ENCODE measurements at regions not wholly inside any gene's neighbourhood (a gene's known extent, or its start where the extent isn't known, plus 50 kb on each side); places are given as distances from the start of the nearest gene placed in this dataset.
"Not testable (repeated sequence)": the region's sequence is repeated elsewhere in the genome, so short reads cannot be mapped to it uniquely, and the experiment has no call there.

DNA sequence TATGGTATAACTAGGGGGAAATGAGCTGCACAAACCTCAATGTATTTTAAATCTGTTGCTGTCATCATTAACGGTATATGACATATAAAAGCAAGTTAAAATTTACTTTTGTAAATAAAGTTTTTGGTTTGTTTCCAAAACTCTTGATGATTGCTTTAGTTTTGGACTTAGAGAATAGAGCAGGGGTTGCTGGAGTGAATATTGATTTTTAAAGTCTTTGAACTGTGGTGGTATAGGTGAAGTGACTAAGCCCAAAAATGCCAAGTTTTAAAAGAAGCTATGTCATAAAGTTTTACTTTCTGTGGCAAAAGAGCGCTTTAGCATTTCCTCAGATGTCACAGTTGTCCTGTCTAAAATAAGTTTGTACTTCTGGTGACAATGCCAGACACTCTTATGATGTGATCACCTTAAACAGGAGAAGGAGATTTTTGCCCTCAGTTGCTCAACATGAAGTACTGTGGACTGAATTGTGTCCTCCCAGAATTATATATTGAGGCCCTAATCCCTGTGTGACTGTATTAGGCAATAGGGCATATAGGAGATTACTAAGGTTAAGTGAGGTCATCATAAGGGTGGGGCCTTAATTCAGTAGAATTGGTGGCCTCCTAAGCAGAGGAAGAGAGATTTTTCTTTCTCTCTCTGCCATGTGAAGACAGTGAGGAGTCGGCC lies 175.2 kb upstream of the PLGLB1 start:
- DNase-seq (ENCODE audit: low read depth in 2 of 2, low spot score in 1 of 2), result not testable (repeated sequence)

DNA sequence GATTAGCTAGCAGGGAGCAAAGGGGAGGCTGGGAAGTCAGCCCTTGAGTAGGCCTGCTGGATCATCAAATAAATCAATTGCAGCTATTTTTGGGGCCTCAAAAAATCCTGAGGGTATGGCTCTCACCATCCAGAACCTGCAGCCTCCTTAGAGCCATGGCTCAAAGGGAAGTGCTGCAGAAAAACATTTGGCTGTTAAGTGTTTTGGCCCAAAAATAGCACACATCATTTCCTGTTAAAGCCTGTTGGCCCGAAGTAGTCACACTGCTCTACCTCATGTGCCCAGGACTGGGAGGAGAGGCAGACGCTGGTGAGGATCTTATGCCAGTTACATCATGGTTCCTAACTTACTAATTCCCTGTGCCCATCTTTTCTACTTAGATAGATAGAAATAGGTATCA lies 176.8 kb upstream of the PLGLB1 start:
- DNase-seq (ENCODE audit: low read depth in 2 of 2, low spot score in 1 of 2), result not testable (repeated sequence)

DNA sequence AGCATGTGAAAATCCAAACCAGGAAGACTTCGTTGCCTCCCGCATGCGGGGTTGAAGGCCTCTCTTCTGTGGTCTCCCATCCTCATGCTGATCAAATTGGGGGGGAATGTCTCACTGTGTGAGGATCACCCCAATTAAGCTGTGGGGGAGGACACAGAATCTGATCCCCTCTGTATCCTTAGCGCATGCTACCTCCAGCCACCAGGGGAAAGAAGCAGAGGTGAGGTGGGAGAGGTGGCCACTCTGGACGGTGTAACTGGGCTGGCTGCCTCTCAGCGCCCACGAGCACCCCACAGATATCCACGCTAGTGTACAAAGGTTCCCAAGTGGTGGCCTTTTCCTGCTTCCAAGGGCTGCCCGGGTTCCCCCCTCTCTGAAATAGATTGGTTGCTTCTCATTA lies 177.6 kb upstream of the PLGLB1 start:
- DNase-seq (ENCODE audit: low read depth in 2 of 2, low spot score in 1 of 2), result not testable (repeated sequence)

DNA sequence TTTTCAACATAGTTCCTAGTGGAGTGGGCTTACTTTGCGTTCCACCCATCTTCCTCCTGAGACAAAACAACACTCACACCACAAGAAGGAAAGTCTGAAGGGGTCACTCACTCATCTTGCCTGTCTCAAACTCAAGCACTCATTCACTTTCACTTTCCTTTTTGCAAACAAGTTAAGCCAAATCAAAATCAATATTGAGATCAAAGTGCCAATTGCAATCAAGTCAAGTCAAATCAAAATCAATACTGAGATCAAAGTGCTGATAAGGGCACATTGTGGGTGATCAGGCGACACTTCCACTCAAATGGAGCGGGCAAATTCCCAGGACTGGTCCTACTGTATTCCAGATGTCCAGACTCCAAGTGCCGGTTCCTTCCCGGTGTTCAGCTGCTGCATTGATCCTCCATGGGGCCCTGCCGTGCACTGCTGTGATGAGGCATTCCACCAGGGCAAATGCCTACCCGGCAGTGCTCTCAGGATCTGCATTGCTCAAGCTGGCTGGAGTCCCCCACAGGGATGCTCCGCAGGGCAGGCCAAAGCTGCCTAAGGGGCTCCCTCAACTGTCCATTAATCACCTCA lies 183.0 kb upstream of the PLGLB1 start:
- not testable (repeated sequence) for DNase-seq (ENCODE audit: low read depth in 2 of 2, low spot score in 1 of 2)

DNA sequence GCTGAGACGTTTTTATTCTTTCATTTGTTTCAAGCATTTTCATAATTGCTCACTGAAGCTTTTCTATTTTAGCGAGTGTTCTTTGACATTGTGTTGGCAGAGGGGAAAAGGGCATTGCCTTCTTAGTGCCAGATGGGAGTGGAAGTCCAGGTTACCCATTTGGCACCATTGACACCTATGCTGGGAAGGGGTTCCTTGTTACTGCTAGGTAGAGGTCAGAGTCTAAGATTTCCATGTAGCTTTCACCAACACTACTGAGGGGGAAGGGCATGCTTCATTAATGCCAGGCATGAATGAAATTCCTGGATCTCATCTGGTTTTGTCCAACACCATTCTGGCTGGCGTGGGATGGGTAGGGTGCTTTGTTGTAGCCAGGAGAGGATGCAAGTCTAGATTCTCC lies 191.3 kb upstream of the PLGLB1 start:
- DNase-seq (ENCODE audit: low read depth in 2 of 2, low spot score in 1 of 2), result not testable (repeated sequence)

DNA sequence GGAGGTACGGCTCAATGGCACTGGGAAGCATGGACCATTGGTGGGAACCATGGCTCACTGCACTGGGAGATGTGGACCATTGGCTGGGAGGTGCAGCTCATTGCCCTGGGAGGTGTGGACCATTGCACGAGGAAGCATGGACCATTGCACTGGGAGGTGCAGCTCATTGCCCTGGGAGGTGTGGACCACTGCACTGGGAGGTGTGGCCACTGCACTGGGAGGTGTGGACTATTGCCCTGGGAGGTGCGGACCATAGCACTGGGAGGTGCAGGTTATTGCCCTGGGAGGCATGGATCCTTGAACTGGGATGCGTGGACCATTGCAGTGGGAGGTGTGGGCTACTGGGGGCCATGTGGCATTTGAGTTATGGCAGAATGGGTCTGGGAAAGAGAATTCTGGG lies 195.4 kb upstream of the PLGLB1 start:
- not testable (repeated sequence) for DNase-seq (ENCODE audit: low read depth in 2 of 2, low spot score in 1 of 2)

DNA sequence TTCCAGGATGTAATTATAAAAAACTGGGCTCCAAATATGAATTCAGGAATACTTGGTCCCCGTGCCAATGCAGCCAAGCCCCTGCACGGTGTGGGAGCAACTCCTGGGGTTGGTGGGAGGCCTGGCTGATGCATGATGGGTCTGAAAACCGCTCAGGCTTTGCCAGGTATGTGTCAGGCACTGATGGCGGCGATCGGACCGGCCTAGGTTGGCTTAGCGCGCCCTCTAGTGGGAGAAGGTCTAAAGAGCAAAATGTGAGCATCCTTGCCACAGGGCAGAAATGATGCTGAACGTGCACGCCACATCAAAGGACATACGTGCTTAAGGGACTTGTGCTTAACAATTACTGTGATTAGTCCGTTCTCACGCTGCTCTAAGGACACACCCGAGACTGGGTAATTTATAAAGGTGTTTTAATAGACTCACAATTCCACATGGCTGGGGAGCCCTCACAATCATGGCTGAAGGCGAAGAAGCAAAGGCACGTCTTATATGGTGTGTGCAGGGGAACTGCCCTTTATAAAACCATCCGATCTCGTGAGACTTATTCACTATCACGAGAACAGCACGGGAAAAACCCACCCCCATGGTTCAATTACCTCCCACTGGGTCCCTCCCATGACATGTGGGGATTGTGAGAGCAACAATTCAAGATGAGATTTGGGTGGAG lies 196.2 kb upstream of the PLGLB1 start:
- DNase-seq (ENCODE audit: low read depth in 2 of 2, low spot score in 1 of 2), result peak in 1 of 2 donors; percentile 64

DNA sequence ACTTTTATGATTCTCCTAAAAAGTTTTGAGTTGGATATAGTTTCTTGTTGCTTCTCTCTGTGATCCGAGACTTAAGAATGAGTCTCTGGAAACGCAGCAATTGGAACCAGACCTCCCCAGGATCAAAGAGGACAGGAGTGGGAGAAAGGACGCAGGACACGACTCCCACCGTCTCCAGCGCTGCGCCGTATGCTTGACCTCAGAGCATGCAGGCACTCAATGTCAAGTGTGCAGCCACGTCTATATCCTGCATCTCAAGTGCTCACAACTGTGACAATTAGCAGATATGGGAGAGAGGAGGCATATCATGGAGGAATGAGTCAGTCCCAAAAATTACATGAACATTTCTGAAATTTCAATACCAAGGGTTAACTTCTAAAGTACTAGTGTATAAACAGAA lies 199.0 kb upstream of the PLGLB1 start:
- DNase-seq (ENCODE audit: low read depth in 2 of 2, low spot score in 1 of 2), result not testable (repeated sequence)

DNA sequence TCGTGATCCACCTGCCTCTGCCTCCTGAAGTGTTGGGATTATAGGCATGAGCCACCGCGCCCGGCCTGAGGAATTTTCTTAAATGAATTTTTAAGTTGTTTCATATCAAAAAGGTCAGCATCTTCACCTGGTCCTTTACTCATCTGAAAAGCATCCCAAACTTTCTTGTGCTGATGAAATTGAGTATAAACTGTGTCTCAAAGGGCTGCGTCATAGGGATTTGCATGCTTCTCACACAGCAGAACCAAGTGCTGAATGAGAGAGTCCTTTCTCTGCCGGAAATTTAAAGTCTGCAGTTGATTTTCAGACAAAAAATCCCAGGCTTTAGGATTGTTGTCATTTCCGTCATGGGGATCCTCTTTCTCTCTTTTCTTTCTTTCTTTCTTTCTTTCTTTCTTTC lies 200.5 kb upstream of the PLGLB1 start:
- DNase-seq (ENCODE audit: low read depth in 2 of 2, low spot score in 1 of 2), result not testable (repeated sequence)

DNA sequence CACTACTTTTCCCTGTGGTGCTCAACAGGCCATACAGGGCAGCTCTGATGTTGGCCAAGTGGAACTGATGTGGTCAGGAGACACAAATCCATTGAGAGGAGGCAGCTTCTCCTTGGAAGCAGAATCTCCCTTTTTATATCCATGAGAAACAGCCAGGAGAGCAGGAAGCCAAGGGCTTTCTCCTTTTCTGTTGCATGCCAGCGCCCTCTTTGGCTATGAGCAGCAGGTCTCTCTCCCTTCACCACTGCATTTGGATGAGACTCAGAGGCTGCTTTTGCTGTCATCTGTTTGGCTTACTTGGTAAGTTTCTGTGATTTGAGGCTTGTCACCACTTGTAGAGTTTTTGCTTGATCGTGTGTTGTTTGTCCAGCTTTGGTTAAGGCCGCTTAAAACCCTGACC lies 202.2 kb upstream of the PLGLB1 start:
- not testable (repeated sequence) for DNase-seq (ENCODE audit: low read depth in 2 of 2, low spot score in 1 of 2)

DNA sequence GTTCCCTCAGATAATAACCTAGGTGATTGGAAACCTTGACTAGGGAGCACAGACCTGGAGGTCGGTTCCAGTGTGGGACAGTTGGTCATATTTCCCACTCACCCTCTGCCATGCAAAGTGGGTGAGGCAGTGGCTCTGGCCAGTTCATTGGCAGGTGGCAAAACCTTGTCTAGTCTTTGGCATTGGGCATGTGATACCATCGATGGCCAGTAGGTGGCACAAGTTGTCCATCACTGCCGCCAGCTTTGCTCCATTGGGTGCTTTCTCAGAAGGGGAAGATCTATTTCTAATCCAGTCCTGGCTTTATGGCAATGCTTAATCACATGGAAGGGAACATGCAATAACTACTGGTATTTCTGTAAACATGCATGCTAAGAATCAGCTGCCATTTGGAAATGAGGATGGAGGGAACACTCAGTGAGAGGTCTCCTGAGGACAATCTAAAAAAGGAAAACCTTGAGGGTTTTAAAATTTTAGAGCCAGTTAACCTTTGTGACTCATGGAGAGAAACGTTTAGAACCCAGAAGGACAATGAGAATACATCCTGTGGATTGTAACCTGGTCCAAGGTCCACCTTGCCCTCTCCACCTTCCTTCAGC lies 207.5 kb upstream of the PLGLB1 start:
- DNase-seq (ENCODE audit: low read depth in 2 of 2, low spot score in 1 of 2), result not testable (repeated sequence)

DNA sequence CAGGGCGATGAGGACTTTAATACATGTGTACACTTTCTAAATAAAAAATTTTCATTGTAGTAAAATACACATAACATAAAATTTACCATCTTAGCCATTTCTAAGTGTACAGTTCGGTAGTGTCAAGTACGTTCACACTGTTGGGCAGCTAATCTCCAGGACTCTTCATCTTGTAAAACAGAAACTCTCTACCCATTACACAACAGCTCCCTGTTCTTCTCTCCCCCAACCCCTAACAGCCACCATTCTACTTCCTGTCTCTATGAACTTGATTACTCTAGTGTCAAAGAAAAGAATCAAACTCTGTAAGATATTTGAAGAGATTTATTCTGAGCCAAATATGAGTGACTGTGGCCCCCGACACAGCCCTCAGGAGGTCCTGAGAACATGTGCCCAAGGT lies 208.3 kb upstream of the PLGLB1 start:
- DNase-seq (ENCODE audit: low read depth in 2 of 2, low spot score in 1 of 2), result not testable (repeated sequence)

DNA sequence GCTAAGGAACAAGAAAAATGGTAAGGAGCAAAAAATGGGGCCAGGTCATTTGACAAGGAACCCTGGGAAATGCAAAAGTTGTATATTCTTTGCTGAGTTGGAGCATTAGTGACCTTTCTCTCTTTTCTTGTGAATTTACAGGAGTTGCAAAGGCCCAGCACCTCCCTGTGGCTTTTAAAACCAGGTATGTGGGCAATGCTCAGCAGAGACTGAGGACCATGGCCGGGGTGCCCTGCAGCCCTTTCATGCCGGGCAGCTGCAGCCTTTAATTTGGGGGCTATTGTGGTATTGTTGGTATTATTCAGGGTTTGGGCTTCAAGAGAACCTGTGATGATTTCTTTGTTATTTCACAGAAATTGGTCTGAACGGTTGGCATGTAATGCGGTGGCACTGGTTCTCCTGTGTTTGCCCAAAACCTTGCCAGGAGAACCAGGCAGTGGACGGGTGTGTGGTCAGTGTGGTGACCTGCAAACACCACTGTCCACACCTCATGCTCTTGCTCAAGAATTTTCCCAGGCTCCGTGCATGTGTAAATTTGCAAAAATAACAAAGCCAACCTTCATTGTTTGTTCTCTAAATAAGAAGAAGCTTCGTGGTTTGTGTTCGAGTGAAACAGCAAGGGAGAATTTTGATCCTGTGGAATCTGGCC lies 213.8 kb upstream of the PLGLB1 start:
- DNase-seq (ENCODE audit: low read depth in 2 of 2, low spot score in 1 of 2), result not testable (repeated sequence)

DNA sequence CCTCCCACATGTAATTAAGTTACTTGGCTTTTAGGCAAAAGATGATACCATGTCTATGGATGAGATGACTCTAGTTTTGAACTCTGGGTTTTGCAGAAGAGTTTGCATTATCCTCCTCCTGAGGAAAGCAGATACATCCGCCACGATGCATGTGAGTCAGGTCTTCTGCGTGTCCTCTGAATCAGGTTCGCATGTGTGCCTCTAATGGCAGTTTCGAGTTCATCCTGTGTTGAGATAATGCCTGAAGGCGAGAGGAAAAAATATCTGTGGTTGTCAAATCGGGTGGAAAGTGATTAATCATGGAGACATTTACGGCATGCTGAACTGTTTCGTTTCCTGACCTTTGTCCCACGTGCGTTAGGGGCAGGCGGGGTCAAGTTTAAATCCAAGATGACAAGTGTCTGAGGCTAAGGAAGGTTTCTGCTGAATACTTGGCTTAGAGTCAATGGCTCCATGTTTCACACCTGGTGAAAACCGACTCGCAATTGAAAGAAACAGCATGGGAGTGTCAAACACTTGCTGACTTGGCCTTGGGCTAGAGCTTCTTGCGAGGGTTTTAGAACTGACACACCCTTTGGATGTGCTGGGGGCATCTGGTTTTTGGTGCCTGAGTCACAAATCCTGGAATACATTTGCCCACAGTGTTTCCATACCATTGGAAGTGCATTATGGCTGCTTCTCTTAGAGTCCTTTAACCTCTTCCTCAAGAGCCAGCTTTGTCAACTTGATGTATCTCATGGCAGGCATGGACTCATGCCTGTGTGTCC lies 216.1 kb upstream of the PLGLB1 start:
- DNase-seq (ENCODE audit: low read depth in 2 of 2, low spot score in 1 of 2), result not testable (repeated sequence)

DNA sequence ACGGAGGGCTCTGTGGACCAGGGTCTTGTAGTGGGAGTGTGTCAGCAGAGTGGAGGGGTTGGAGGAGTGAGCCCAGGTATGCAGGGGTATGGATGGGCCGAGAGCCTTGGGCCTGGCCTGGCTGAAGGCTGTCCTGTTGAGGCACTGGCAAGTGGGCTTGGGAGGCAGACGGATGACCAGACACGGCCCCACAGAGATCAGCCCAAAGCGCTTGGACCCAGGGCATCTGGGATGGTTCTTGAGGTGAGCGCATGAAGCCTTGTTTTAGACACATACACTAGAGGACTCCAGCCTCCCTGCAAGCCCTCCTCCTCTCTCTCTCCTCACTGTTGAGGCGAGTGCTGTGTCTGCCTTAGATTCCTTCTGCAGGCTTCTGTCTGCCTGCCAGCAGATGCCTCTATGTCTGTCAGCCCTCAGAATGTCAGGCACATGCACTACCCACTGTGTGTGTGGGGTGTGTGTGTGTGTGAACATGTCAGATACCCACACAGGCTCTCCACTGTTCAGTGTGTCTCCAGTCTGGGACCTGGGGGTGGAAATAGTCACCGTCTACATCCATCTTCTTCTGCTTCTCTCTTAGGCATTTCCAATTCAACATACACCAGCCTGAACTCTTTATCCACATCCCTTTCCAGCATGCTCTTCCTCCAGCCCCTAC lies 218.0 kb upstream of the PLGLB1 start:
- DNase-seq (ENCODE audit: low read depth in 2 of 2, low spot score in 1 of 2), result not testable (repeated sequence)

DNA sequence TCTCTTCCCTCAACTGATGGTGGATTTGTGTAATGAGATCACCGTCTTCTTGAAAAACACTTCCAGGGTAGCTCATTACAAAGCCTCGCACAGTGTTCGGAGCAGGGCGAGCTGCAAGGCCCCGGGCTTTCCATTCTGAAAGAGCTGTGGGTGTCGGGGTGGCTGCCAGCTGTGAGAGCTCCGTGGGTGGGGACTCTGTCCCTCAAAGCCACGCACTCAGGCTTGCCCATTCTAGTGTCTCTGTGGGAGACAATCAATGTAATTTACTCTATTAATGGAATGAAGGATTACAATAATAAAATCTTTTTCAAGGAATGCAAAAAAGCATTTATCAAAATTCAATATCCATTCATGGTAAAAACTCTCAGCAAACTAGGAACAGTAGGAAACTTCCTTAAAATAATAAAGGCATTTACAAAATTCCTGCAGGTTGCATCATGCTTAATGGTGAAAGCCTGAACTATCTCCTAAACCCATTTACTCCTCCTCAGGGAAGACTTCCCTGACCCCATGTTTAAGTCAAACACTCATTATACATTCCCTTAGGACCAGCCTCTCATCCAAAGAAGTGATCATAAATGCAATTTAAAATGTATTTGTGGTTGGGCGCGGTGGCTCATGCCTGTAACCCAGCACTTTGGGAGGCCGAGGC lies 224.5 kb upstream of the PLGLB1 start:
- not testable (repeated sequence) for DNase-seq (ENCODE audit: low read depth in 2 of 2, low spot score in 1 of 2)

DNA sequence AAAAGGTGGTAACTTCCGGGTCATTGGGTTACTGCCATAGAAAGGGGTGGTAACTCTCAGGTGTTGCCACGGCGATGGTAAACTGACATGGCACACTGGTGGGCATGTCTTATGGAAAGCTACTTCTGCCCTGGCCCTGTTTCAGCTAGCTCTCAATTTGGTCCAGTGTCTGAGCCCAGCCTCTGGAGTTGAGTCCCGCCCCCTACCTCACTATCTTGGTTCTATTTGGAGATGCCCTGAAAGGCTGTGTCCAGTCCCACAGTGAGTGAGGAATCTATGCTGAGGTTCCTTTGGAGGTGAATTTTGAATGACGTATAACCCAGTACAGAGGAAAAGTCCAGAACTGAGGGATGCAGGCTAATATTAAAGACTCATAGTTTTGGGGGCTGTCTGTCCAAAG lies 230.4 kb upstream of the PLGLB1 start:
- DNase-seq (ENCODE audit: low read depth in 2 of 2, low spot score in 1 of 2), result not testable (repeated sequence)

DNA sequence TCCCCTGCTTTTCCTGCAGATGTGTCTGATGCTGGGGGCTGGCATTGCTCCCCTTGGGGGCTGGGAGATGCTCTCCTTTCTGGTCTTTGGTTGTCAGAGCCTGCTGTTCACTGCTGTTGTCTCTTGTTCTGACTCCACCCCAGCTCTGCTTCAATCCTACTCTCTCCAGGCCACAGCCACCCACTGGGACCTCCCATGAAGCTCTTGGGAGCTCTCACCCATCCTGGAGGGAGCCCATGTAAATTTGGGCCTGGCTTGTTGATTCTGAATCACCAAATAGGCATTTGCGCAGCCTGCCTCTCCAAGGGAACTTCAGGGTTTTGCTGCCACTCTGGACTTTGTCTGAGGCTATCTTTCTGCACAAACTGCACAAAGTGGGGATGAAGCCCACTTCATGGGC lies 232.9 kb upstream of the PLGLB1 start:
- not testable (repeated sequence) for DNase-seq (ENCODE audit: low read depth in 2 of 2, low spot score in 1 of 2)

DNA sequence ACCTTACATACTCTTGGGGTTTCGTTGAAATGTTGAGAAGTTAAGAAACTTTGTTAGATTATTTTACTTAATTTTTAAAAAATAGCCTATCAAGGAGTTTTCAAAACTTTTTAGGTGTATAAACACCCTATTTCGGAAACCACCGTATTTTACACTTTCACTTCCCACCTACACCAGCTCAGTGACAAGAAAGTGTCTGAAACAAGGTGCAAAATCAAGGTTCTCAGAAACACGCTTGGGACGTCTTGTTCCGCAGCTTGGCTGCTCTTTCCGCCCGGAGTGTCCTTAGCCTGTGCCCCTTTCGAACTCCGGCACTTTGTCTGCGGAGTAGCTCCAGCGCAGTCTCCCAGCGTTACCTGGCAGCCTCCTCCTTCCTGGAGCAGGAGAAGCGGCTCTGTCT lies 233.8 kb upstream of the PLGLB1 start:
- DNase-seq (ENCODE audit: low read depth in 2 of 2, low spot score in 1 of 2), result not testable (repeated sequence)

DNA sequence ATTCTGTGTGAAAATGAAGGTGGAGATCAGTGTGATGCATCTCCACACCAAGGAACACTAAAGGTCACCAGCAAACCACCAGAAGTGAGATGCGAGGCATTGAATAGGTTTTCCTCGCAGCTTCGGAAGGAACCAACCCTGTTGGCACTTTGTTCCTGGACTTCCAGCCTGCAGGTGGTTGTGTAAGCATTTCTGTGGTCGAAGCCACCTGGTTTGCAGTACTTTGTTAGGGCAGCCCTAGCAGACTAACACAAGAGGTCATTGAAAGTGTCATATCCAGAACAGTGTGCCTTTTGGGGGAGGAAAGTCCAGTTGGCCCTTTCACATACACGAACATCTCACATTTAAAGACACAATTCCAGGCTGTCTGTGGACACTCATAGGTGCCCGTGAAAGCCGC lies 237.2 kb upstream of the PLGLB1 start:
- DNase-seq (ENCODE audit: low read depth in 2 of 2, low spot score in 1 of 2), result not testable (repeated sequence)
